T-helper 2 cell treated with Interferon-gamma antibody and Interleukin-4, amounts not matched to agents 5 μg/mL and 100 μg/mL, for 36 hours (primary cell): ENCODE measurements at regions not wholly inside any gene's neighbourhood (a gene's known extent, or its start where the extent isn't known, plus 50 kb on each side); places are given as distances from the start of the nearest gene placed in this dataset.

Source experiments
- DNase-seq: peaks from one replicate; pipeline ENCODE4 v3.0.0; 2021; ENCODE audit warnings: low spot score
- H3K27ac Mint-ChIP-seq: one replicate; pipeline ENCODE4 v1.8.0; 2021; ENCODE audit warnings: mild to moderate bottlenecking, mixed read lengths
- H3K27me3 Mint-ChIP-seq: one replicate; pipeline ENCODE4 v1.8.0; 2021; ENCODE audit warnings: low read depth, mixed read lengths
- H3K36me3 Mint-ChIP-seq: one replicate; pipeline ENCODE4 v1.8.0; 2021; ENCODE audit warnings: low read depth, mixed read lengths
- H3K4me1 Mint-ChIP-seq: one replicate; pipeline ENCODE4 v1.8.0; 2021; ENCODE audit warnings: low read depth, mixed read lengths
- H3K4me3 Mint-ChIP-seq: one replicate; pipeline ENCODE4 v1.8.0; 2022; ENCODE audit warnings: mild to moderate bottlenecking, moderate library complexity, mixed read lengths
- H3K9me3 Mint-ChIP-seq: one replicate; pipeline ENCODE4 v1.8.0; 2021; ENCODE audit warnings: mixed read lengths

GRCh38 chr12:28946361-28946760, 202.7 kb upstream of the FAR2 start:
- H3K27ac Mint-ChIP-seq: no peak overlapping the region
- DNase-seq: no peak
- no peaks in the 10 kb centered on the region for H3K27me3 Mint-ChIP-seq
- H3K9me3 Mint-ChIP-seq: no peaks in the 10 kb centered on the region
- H3K4me3 Mint-ChIP-seq: no peak overlapping the region
- H3K4me1 Mint-ChIP-seq: no peaks in the 10 kb centered on the region
- H3K36me3 Mint-ChIP-seq: no peaks in the 10 kb centered on the region

GRCh38 chr12:28948685-28949084, 200.4 kb upstream of the FAR2 start:
- Mint-ChIP-seq H3K27me3 (no peaks in the 10 kb centered on the region), H3K9me3 (no peaks in the 10 kb centered on the region), H3K4me3 (no peak overlapping the region), H3K36me3 (no peaks in the 10 kb centered on the region), H3K27ac (no peak overlapping the region), H3K4me1 (no peaks in the 10 kb centered on the region)
- DNase-seq: no peak

- Mint-ChIP-seq H3K4me1 (no peaks in the 10 kb centered on the region), H3K27me3 (no peaks in the 10 kb centered on the region), H3K36me3 (no peaks in the 10 kb centered on the region), H3K27ac (no peak overlapping the region), H3K9me3 (no peaks in the 10 kb centered on the region), H3K4me3 (no peak overlapping the region)
- no peak for DNase-seq
Measured at GRCh38 chr12:28949184-28949583, 199.9 kb upstream of the FAR2 start.

- H3K4me3 Mint-ChIP-seq: no peak overlapping the region
- H3K27me3 Mint-ChIP-seq: no peaks in the 10 kb centered on the region
- no peak overlapping the region for H3K27ac Mint-ChIP-seq
- no peaks in the 10 kb centered on the region for H3K9me3 Mint-ChIP-seq
- H3K36me3 Mint-ChIP-seq: no peaks in the 10 kb centered on the region
- H3K4me1 Mint-ChIP-seq: no peaks in the 10 kb centered on the region
- no peak for DNase-seq
Measured at GRCh38 chr12:28950049-28950448, 199.0 kb upstream of the FAR2 start.

GRCh38 chr12:28951935-28952334, 197.1 kb upstream of the FAR2 start:
- H3K4me3 Mint-ChIP-seq: no peak overlapping the region
- no peaks in the 10 kb centered on the region for H3K4me1 Mint-ChIP-seq
- no peak for DNase-seq
- H3K27me3 Mint-ChIP-seq: no peaks in the 10 kb centered on the region
- no peaks in the 10 kb centered on the region for H3K36me3 Mint-ChIP-seq
- H3K27ac Mint-ChIP-seq: no peak overlapping the region
- no peaks in the 10 kb centered on the region for H3K9me3 Mint-ChIP-seq

GRCh38 chr12:28954333-28954732, 194.7 kb upstream of the FAR2 start:
- DNase-seq: no peak
- Mint-ChIP-seq H3K9me3 (no peaks in the 10 kb centered on the region), H3K27me3 (no peaks in the 10 kb centered on the region)

GRCh38 chr12:28955491-28955890, 193.6 kb upstream of the FAR2 start:
- Mint-ChIP-seq H3K9me3 (no peaks in the 10 kb centered on the region), H3K36me3 (no peaks in the 10 kb centered on the region), H3K4me3 (no peak overlapping the region), H3K27ac (no peak overlapping the region), H3K27me3 (no peaks in the 10 kb centered on the region), H3K4me1 (no peaks in the 10 kb centered on the region)
- DNase-seq: no peak

More at GRCh38 chr12:28954333-28954732, 194.7 kb upstream of the FAR2 start:
- no peak overlapping the region for H3K4me3 Mint-ChIP-seq
- H3K36me3 Mint-ChIP-seq: no peaks in the 10 kb centered on the region
- no peaks in the 10 kb centered on the region for H3K4me1 Mint-ChIP-seq
- no peak overlapping the region for H3K27ac Mint-ChIP-seq

GRCh38 chr12:28955931-28956330, 193.1 kb upstream of the FAR2 start:
- H3K27me3 Mint-ChIP-seq: no peaks in the 10 kb centered on the region
- H3K9me3 Mint-ChIP-seq: no peaks in the 10 kb centered on the region
- H3K27ac Mint-ChIP-seq: no peak overlapping the region
- H3K36me3 Mint-ChIP-seq: no peaks in the 10 kb centered on the region
- DNase-seq: no peak
- H3K4me1 Mint-ChIP-seq: no peaks in the 10 kb centered on the region
- no peak overlapping the region for H3K4me3 Mint-ChIP-seq

GRCh38 chr12:28958553-28959195, 190.4 kb upstream of the FAR2 start:
- no peak overlapping the region for H3K27ac Mint-ChIP-seq
- no peaks in the 10 kb centered on the region for H3K9me3 Mint-ChIP-seq
- no peaks in the 10 kb centered on the region for H3K27me3 Mint-ChIP-seq
- DNase-seq: no peak
- H3K36me3 Mint-ChIP-seq: no peaks in the 10 kb centered on the region
- no peak overlapping the region for H3K4me3 Mint-ChIP-seq
- H3K4me1 Mint-ChIP-seq: no peaks in the 10 kb centered on the region

GRCh38 chr12:28961948-28962384, 187.1 kb upstream of the FAR2 start:
- H3K27ac Mint-ChIP-seq: no peak overlapping the region
- H3K9me3 Mint-ChIP-seq: no peaks in the 10 kb centered on the region
- H3K27me3 Mint-ChIP-seq: no peaks in the 10 kb centered on the region
- no peaks in the 10 kb centered on the region for H3K4me1 Mint-ChIP-seq
- DNase-seq: no peak
- no peaks in the 10 kb centered on the region for H3K36me3 Mint-ChIP-seq
- H3K4me3 Mint-ChIP-seq: no peak overlapping the region

- DNase-seq: no peak
- Mint-ChIP-seq H3K4me3 (no peak overlapping the region), H3K36me3 (no peaks in the 10 kb centered on the region), H3K27me3 (no peaks in the 10 kb centered on the region), H3K4me1 (no peaks in the 10 kb centered on the region), H3K27ac (no peak overlapping the region), H3K9me3 (no peaks in the 10 kb centered on the region)
Measured at GRCh38 chr12:28963554-28963953, 185.5 kb upstream of the FAR2 start.

GRCh38 chr12:28966046-28966780, 182.9 kb upstream of the FAR2 start:
- H3K27ac Mint-ChIP-seq: no peak overlapping the region
- no peak overlapping the region for H3K4me3 Mint-ChIP-seq
- no peaks in the 10 kb centered on the region for H3K27me3 Mint-ChIP-seq
- H3K36me3 Mint-ChIP-seq: no peaks in the 10 kb centered on the region
- H3K4me1 Mint-ChIP-seq: no peaks in the 10 kb centered on the region
- no peaks in the 10 kb centered on the region for H3K9me3 Mint-ChIP-seq
- DNase-seq: no peak

GRCh38 chr12:28967426-28967825, 181.7 kb upstream of the FAR2 start:
- Mint-ChIP-seq H3K4me1 (no peaks in the 10 kb centered on the region), H3K9me3 (no peaks in the 10 kb centered on the region), H3K36me3 (no peaks in the 10 kb centered on the region), H3K27ac (no peak overlapping the region), H3K4me3 (no peak overlapping the region), H3K27me3 (no peaks in the 10 kb centered on the region)
- DNase-seq: no peak

- no peaks in the 10 kb centered on the region for H3K9me3 Mint-ChIP-seq
- H3K4me1 Mint-ChIP-seq: no peaks in the 10 kb centered on the region
- DNase-seq: no peak
- H3K36me3 Mint-ChIP-seq: no peaks in the 10 kb centered on the region
- H3K27ac Mint-ChIP-seq: no peak overlapping the region
- no peaks in the 10 kb centered on the region for H3K27me3 Mint-ChIP-seq
- H3K4me3 Mint-ChIP-seq: no peak overlapping the region
Measured at GRCh38 chr12:28973491-28973890, 175.6 kb upstream of the FAR2 start.

GRCh38 chr12:28974166-28974565, 174.9 kb upstream of the FAR2 start:
- H3K9me3 Mint-ChIP-seq: no peaks in the 10 kb centered on the region
- DNase-seq: no peak
- H3K4me1 Mint-ChIP-seq: no peaks in the 10 kb centered on the region
- no peaks in the 10 kb centered on the region for H3K27me3 Mint-ChIP-seq
- H3K4me3 Mint-ChIP-seq: no peak overlapping the region
- H3K27ac Mint-ChIP-seq: no peak overlapping the region
- no peaks in the 10 kb centered on the region for H3K36me3 Mint-ChIP-seq
